GM21381 (cell line): ENCODE measurements at regions not wholly inside any gene's neighbourhood (a gene's known extent, or its start where the extent isn't known, plus 50 kb on each side); places are given as distances from the start of the nearest gene placed in this dataset.
"Not testable (repeated sequence)": the region's sequence is repeated elsewhere in the genome, so short reads cannot be mapped to it uniquely, and the experiment has no call there.

Experiments used
- ATAC-seq: cut with Tn5 transposase; IDR thresholded peaks from one replicate; pipeline ENCODE4 v1.9.1; 2021; ENCODE audit warnings: mild to moderate bottlenecking, moderate library complexity; ENCODE audit not compliant: unreplicated experiment

DNA sequence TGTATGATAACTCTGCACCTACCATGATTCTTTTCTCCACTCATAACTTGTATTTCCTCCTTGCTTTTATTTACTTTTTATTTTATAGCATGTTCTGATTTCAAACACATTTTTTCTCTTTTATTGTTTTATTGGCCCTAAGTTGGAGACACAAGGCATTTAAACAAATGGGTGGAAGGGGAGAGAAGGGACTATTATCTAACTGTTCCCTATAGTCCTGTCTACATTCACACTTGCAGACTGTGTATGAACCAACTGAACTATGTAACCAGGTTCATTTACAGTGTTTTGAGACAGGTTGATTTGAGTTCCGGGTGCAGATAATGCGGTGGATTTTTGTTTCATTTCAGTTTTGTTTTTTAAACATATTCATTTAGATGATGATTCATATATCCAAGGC lies 830.6 kb upstream of the SEMA6A start:
- no peak for ATAC-seq

- no peak for ATAC-seq
Measured at GRCh38 chr5:117394506-117395157, 820.0 kb upstream of the SEMA6A start.

GRCh38 chr5:117393125-117393524 lies 818.5 kb upstream of the SEMA6A start:
- no peak for ATAC-seq

DNA sequence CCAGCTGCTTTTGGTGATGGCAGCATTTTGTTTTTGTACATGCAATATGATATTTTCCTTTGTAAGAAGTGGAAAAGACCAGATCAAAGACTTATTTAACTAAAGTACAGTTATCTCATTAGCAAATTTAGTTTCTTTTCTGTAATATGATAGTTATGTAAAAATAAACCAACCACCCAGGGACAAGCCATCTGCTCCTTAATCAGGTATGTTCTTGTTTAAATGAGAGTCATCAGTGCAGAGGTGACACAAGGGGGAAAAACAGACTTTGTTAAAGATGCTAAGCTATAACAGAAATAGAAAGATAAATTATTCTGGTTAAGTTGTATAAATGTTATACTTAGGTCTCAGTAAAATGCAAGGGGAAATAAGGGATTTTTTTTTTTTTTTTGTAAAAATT lies 805.7 kb upstream of the SEMA6A start:
- ATAC-seq = no peak

DNA sequence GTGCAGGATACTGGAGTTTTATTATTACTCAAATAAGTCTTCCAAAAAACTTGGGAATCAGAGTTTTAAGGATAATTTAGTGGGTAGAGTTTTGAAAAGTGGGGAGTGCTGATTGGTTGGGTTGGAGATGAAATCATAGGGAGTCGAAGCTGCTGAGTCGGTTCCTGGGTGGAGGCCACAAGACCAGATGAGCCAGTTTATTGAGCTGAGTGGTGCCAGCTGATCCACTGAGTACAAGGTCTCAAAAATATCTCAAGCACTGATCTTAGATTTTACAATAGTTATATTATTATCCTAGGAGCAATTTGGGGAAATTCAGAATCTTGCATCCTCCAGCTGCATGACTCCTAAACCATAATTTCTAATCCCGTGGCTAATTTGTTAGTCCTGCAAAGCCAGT lies 804.9 kb upstream of the SEMA6A start:
- ATAC-seq = no peak

GRCh38 chr5:117376748-117377147 lies 802.1 kb upstream of the SEMA6A start:
- ATAC-seq = no peak

- no peak for ATAC-seq
Measured at GRCh38 chr5:117359895-117360294, 785.3 kb upstream of the SEMA6A start.

DNA sequence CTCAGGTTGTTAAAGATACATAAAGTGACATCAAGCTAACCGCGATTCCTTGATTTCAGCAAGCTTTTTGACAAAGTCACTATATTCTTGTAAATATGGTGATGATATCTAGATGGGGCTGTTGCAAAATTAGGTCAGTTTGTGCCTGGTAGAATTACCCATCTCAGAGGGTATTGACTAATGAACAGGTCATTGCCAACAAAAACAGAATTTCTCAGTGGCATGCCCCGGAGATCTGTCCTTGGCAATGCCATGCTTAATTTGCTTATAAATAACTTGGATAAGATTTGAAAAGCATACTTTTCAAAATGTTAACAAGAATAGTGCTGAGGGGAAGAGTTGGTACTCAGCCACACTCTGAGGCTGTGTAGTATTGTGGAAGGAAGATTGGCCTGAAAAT lies 783.3 kb upstream of the SEMA6A start:
- no peak for ATAC-seq

DNA sequence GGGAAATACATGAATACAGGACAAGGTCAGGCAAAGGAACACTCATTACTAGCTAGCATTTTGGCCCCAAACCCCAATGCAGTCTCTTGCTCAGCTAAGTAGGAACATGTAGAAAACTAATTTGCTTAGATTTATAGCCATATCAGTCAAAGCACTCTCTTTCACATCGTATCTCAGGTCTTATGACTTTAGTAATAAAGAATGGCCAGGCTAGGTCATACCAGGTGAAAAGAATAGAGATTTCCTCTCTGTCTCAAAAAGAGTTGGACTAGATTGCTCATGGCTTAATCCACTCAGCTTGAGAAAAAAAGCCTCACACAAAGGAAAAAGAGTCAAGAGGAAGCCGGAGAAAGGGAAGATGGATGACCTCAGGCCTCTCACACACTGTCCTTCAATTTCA lies 772.7 kb upstream of the SEMA6A start:
- no peak for ATAC-seq

DNA sequence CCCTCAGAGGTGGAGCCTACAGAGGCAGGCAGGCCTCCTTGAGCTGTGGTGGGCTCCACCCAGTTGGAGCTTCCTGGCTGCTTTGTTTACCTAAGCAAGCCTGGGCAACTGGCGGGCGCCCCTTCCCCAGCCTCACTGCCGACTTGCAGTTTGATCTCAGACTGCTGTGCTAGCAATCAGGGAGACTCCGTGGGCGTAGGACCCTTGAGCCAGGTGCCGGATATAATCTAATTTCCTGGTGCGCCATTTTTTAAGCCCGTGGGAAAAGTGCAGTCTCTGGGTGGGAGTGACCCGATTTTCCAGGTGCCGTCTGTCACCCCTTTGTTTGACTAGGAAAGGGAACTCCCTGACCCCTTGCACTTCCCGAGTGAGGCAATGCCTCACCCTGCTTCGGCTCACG lies 769.1 kb upstream of the SEMA6A start:
- not testable (repeated sequence) for ATAC-seq

- ATAC-seq = no peak
Measured at GRCh38 chr5:117337064-117337749, 762.6 kb upstream of the SEMA6A start.

- ATAC-seq = no peak
Measured at GRCh38 chr5:117336208-117336607, 761.6 kb upstream of the SEMA6A start.

DNA sequence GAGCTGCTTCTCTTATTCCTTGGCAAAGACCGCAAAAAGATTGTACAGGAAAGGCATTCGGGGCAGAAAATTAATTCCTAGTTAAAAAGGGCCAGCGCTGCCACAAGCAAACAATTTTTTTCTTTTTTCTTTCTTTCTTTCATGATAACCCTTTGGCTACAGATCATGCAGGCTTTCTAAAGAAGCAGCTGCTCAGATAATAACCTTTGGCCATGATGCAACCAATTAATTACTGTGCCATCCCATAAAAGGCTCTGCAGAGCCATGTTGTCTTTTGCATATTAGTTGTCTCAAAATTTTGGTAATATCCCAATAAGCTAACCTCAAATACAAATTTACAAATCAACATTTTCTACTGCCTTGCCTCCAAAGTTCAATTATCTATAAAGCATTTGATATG lies 758.4 kb upstream of the SEMA6A start:
- no peak for ATAC-seq

DNA sequence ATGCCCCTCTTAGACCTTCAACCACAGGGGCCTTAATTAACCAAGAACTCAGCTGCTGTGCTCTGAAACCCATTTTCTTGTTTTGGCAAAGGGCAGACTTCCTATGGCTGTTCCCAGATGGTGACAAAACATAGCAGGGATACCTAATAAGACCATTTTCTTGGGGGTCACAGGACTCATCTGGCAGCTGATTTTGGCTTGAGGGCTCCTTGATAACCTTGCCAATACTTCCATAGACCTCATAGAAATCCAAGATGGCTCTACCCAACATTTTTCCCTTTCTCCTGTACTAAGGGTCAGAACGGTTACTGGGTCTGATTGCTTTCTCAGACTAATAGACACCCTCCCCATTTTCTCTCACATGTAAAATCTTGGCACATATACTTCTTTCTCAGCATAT lies 757.7 kb upstream of the SEMA6A start:
- ATAC-seq = no peak

DNA sequence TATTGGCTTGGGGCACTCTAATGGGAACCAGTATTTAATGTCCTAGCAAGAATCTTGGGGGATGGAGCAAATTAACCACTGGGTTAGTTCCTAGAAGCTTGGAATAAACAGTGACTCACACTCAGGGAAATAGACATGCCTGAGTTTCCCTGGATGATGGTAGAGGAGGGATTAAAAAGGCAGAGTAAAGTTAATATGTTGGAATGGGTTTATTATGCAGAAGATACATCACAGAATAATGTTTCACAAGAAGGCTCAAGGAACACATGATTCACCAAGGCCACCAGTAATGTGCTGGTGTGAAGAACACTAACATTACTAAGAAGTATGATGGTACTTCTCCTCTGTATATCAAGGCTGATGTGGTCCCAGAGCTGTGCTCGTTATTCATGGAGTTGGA lies 752.9 kb upstream of the SEMA6A start:
- ATAC-seq = no peak

DNA sequence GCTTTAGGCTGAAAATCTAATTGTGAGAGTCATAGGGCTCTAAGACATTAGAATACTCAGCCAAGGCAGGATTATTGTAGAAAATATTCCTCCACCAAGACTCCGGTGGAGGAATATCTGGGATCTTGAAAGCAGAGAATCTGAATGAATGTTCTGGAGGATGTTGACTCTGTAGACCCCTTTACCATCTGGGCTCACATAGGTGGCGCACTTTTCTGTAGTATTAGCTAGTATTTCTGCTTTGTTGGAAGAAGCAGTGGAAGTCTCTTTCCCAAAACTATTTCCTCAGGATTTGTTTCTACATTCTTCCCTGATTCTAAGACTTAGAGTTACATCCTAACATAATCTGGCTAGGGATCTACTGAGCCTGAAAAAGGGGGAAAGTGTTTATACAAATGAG lies 752.4 kb upstream of the SEMA6A start:
- no peak for ATAC-seq

- no peak for ATAC-seq
Measured at GRCh38 chr5:117318528-117318927, 743.9 kb upstream of the SEMA6A start.

DNA sequence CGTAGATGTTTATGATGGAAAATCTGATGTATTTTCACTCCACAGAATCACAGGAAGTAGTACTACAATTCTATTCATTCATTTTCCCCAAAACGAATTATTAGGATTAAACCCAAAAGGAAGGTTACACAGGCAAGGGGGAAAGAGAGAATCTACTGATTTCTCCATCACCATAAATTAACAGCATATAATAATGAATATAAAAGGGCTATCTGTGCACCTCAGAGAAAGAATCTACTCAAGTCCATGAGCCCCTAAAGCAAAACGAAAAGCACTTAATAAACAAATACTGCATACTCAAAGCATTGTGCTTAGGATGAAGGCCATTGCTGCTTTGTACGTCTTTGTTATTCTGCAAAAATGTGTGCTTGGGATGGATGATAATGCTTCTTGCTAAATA lies 740.5 kb upstream of the SEMA6A start:
- ATAC-seq = no peak

DNA sequence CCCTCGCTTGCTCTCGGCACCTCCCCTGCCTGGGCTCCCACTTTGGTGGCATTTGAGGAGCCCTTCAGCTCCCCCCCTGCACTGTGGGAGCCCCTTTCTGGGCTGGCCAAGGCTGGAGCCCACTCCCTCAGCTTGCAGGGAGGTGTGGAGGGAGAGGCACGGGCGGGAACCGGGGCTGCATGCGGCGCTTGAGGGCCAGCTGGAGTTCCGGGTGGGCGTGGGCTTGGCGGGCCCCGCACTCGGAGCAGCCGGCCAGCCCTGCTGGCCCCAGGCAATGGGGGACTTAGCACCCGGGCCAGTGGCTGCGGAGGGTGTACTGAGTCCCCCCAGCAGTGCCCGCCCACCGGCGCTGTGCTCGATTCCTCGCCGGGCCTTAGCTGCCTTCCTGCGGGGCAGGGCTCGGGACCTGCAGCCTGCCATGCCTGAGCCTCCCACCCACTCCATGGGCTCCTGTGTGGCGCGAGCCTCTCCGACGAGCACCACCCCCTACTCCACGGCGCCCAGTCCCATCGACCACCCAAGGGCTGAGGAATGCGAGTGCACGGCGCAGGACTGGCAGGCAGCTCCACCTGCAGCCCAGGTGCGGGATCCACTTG lies 730.0 kb upstream of the SEMA6A start:
- ATAC-seq = not testable (repeated sequence)

GRCh38 chr5:117302949-117303348 lies 728.3 kb upstream of the SEMA6A start:
- no peak for ATAC-seq

GRCh38 chr5:117302473-117302872 lies 727.9 kb upstream of the SEMA6A start:
- no peak for ATAC-seq

DNA sequence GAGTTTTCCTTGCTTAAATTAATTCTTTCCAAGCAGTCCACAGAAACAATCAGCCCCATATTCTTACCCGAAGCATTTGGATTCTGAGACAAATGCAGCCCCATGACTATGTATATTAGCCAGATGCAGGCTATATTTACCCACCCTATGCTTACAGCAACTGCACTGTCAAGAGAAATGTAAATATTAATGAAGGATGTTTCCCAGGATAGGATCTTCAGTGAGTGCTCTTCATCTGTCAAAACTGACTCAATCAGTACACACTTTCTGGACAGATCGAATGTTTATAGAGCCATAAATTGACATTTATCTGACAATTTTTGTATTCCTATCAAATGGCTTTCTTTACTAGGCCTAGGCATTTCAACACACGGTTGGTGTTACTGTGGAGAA lies 725.3 kb upstream of the SEMA6A start:
- ATAC-seq = no peak
